ENCODE measurements at regions not wholly inside any gene's neighbourhood (a gene's known extent, or its start where the extent isn't known, plus 50 kb on each side); places are given as distances from the start of the nearest gene placed in this dataset.

- Histone ChIP-seq H3K27me3 (ENCODE audit: control insufficient read depth in 1 of 2, insufficient read depth in 2 of 2, low read length in 2 of 2) (no peaks in the 10 kb centered on the region), H3K79me2 (ENCODE audit: insufficient read depth, low read length) (no peaks in the 10 kb centered on the region), H3K4me2 (ENCODE audit: low read depth, low read length) (no peak overlapping the region), H3K4me3 (replicated peaks in 1 of 3; ENCODE audit: insufficient read depth in 1 of 3, low read depth in 2 of 3, low read length in 3 of 3) (no peak overlapping the region), H3K9me3 (ENCODE audit: low read length) (peaks cover 4% of the 10 kb centered on the region; the same call in 1 of the 2 replicates), H4K20me1 (ENCODE audit: insufficient read depth, low read length) (no peaks in the 10 kb centered on the region), H2AFZ (ENCODE audit: low read length) (no peak overlapping the region), H3K9ac (ENCODE audit: insufficient read depth, low read depth, low read length) (no peak overlapping the region), H3K36me3 (replicated peaks in 1 of 2; ENCODE audit: control insufficient read depth in 1 of 2, insufficient read depth in 2 of 2, low read length in 2 of 2) (no peaks in the 10 kb centered on the region), H3K4me1 (ENCODE audit: insufficient read depth, low read length) (peaks cover 7% of the 10 kb centered on the region), H3K27ac (ENCODE audit: extremely low read length, insufficient read depth, low read length) (no peak overlapping the region)
- ChIA-PET CTCF (ENCODE audit: low intra/inter-chr PET ratio, low total read pairs) (no interaction called here), POLR2A (no interaction called here)
- 0% methylated on average over 1 of the region's 1 CpG for WGBS (ENCODE audit: low lambda C conversion rate)
- BruUV-seq (replicated peaks): no TSS peak
- intact Hi-C loops (cut with micrococcal nuclease; ENCODE audit: unreplicated experiment) (loop anchor here (10.0 kb wide), 1 partner anchor 388 kb away; no protein-coding TSS in a partner anchor), in situ Hi-C loops (cut with HindIII; ENCODE audit: extremely low pct_ligation_motif_present, low pct_unique_long_range_greater_than_20kb) (no loop called here)
- no peak for DNase-seq (ENCODE audit: low spot score)
- no peak for ATAC-seq
- no peak for FAIRE-seq
- no peak for TF ChIP-seq ZNF430 (CRISPR knock-in tag; IDR thresholded peaks at IDR 0.05)
- no peak for TF ChIP-seq RBM22 (optimal IDR thresholded peaks at IDR 0.05; ENCODE audit: low read length)
- no peak for TF ChIP-seq RFX5 (IDR thresholded peaks at IDR 0.05; ENCODE audit: low read depth, low read length)
- no peak for TF ChIP-seq ZMYM3 (CRISPR knock-in tag; IDR thresholded peaks at IDR 0.05)
- TF ChIP-seq KDM6A (CRISPR knock-in tag; IDR thresholded peaks at IDR 0.05; ENCODE audit: low read depth): no peak
- TF ChIP-seq SP5 (CRISPR knock-in tag; IDR thresholded peaks at IDR 0.05; ENCODE audit: borderline replicate concordance, low read depth): no peak
- TF ChIP-seq NCOR1 (IDR thresholded peaks at IDR 0.05; ENCODE audit: borderline replicate concordance, low read length): no peak
- TF ChIP-seq PAWR (CRISPR knock-in tag; IDR thresholded peaks at IDR 0.05; ENCODE audit: borderline replicate concordance): no peak
- no peak for TF ChIP-seq CERS6 (CRISPR knock-in tag; IDR thresholded peaks at IDR 0.05)
- no peak for TF ChIP-seq ZNF468 (CRISPR knock-in tag; IDR thresholded peaks at IDR 0.05)
- no peak for TF ChIP-seq CHD2 (IDR thresholded peaks at IDR 0.05; ENCODE audit: low read depth, low read length)
- TF ChIP-seq ZHX2 (IDR thresholded peaks at IDR 0.05; ENCODE audit: low read depth): no peak
- no peak for TF ChIP-seq ZHX2 (CRISPR knock-in tag; IDR thresholded peaks at IDR 0.05; ENCODE audit: borderline replicate concordance)
- TF ChIP-seq ZNF790 (CRISPR knock-in tag; IDR thresholded peaks at IDR 0.05; ENCODE audit: borderline replicate concordance): no peak
- TF ChIP-seq CBFB (CRISPR knock-in tag; IDR thresholded peaks at IDR 0.05): no peak
- no peak for TF ChIP-seq TCF7 (IDR thresholded peaks at IDR 0.05; ENCODE audit: low read depth)
- no peak for TF ChIP-seq BRF2 (CRISPR knock-in tag; IDR thresholded peaks at IDR 0.05)
- no peak for TF ChIP-seq ZNF383 (CRISPR knock-in tag; IDR thresholded peaks at IDR 0.05; ENCODE audit: borderline replicate concordance)
- no peak for TF ChIP-seq RFXANK (CRISPR knock-in tag; IDR thresholded peaks at IDR 0.05)
- TF ChIP-seq NFE2 (CRISPR knock-in tag; IDR thresholded peaks at IDR 0.05): no peak
These were observed 96.7 kb upstream of the OPRM1 start for GRCh38 chr6:153942361-153942760.
